Glomerular endothelial cell (primary cell): ENCODE measurements at regions not wholly inside any gene's neighbourhood (a gene's known extent, or its start where the extent isn't known, plus 50 kb on each side); places are given as distances from the start of the nearest gene placed in this dataset.

ENCODE experiments used
- DNase-seq: peaks from one replicate; pipeline ENCODE4 v3.0.0-alpha.2; 2011; ENCODE audit warnings: low read depth, low spot score; ENCODE audit errors: extremely low read depth

GRCh38 chr3:193897731-193898180 lies 238.2 kb upstream of the HES1 start:
- no peak for DNase-seq

- no peak for DNase-seq
Measured at GRCh38 chr3:193899001-193899400, 236.9 kb upstream of the HES1 start.

- DNase-seq, result no peak
Measured at GRCh38 chr3:193901007-193901406, 234.9 kb upstream of the HES1 start.

GRCh38 chr3:193902607-193903511 lies 233.1 kb upstream of the HES1 start:
- no peak for DNase-seq

GRCh38 chr3:193903512-193903817 lies 232.5 kb upstream of the HES1 start:
- no peak for DNase-seq

GRCh38 chr3:193903966-193904365 lies 232.0 kb upstream of the HES1 start:
- DNase-seq, result no peak

GRCh38 chr3:193905541-193906396 lies 230.2 kb upstream of the HES1 start:
- DNase-seq, result no peak

- DNase-seq, result no peak
Measured at GRCh38 chr3:193906849-193907410, 229.0 kb upstream of the HES1 start.

- no peak for DNase-seq
Measured at GRCh38 chr3:193908181-193908744, 227.7 kb upstream of the HES1 start.

GRCh38 chr3:193909387-193909786 lies 226.6 kb upstream of the HES1 start:
- DNase-seq, result no peak

- DNase-seq, result no peak
Measured at GRCh38 chr3:193910310-193910709, 225.6 kb upstream of the HES1 start.

- no peak for DNase-seq
Measured at GRCh38 chr3:193910886-193911738, 224.8 kb upstream of the HES1 start.

- DNase-seq, result no peak
Measured at GRCh38 chr3:193911784-193912340, 224.1 kb upstream of the HES1 start.

- DNase-seq, result no peak
Measured at GRCh38 chr3:193912621-193913178, 223.2 kb upstream of the HES1 start.

- no peak for DNase-seq
Measured at GRCh38 chr3:193914602-193915001, 221.3 kb upstream of the HES1 start.

GRCh38 chr3:193915099-193915498 lies 220.8 kb upstream of the HES1 start:
- no peak for DNase-seq

- DNase-seq, result no peak
Measured at GRCh38 chr3:193915613-193916012, 220.3 kb upstream of the HES1 start.

GRCh38 chr3:193917158-193917557 lies 218.8 kb upstream of the HES1 start:
- no peak for DNase-seq

GRCh38 chr3:193921465-193921864 lies 214.5 kb upstream of the HES1 start:
- DNase-seq, result no peak
